Ovary (tissue), 7 donors: ENCODE measurements at regions not wholly inside any gene's neighbourhood (a gene's known extent, or its start where the extent isn't known, plus 50 kb on each side); places are given as distances from the start of the nearest gene placed in this dataset.

Experiments
- DNase-seq, 5 donors: peaks; one replicate each; pipeline ENCODE4 v3.0.0-alpha.2; 2019 to 2020
- H3K27ac ChIP-seq, 2 donors: fragments of 200-600 bp; one replicate each; pipeline versions ENCODE4 v1.5.1 to v1.8.0; 2019 to 2022
- H3K27me3 ChIP-seq: fragments of 200-600 bp; one replicate; pipeline ENCODE4 v1.8.0; 2022
- H3K36me3 ChIP-seq: fragments of 200-600 bp; sonication (generic); one replicate; pipeline ENCODE4 v1.5.1; 2019
- H3K4me1 ChIP-seq: one replicate; pipeline ENCODE4 v1.8.1; 2013; ENCODE audit warnings: mild to moderate bottlenecking, moderate library complexity; ENCODE audit not compliant: insufficient read depth
- H3K4me3 ChIP-seq: fragments of 200-600 bp; sonication (generic); one replicate; pipeline ENCODE4 v1.5.1; 2017
- H3K9me3 ChIP-seq, 2 donors: fragments of 200-600 bp in 1 of 2; sonication (generic) in 1 of 2; one replicate each; pipeline versions ENCODE4 v1.5.1 to v1.8.1; 2013 to 2019; ENCODE audit warnings: mild to moderate bottlenecking in 1 of 2, moderate library complexity in 1 of 2
- EP300 ChIP-seq: sonication (generic); formaldehyde crosslinking; IDR thresholded peaks from one replicate; pipeline ENCODE4 v1.6.1; 2017; ENCODE audit warnings: antibody characterized with exemption
- POLR2A ChIP-seq: fragments of 450-650 bp; IDR thresholded peaks from one replicate; pipeline ENCODE4 v1.6.1; 2017; ENCODE audit warnings: antibody characterized with exemption, mild to moderate bottlenecking, moderate library complexity
- WGBS, 3 donors: extraction: QIAGEN DNeasy Blood & Tissue Kit in 1 of 3; methylation state at CpG; one replicate each; pipeline versions ENCODE4 v1.1.5 to v1.1.7; 2013 to 2017; 5-methylcytosine and 5-hydroxymethylcytosine counted together
- intact Hi-C, 4 donors: fragments of 100-400 bp; cut with DNase I; formaldehyde crosslinking; loops; one replicate each; pipeline versions ENCODE4 v1.11.0 to v1.15.1; 2022 to 2023
- TF ChIP-seq, protein P1 (sequence below), 3 donors: fragments of 450-650 bp in 2 of 3; fragments of 200-600 bp in 1 of 3; IDR thresholded peaks; one replicate each; pipeline versions ENCODE4 v1.5.1 to v1.8.0; 2016 to 2022; ENCODE audit warnings: antibody characterized with exemption in 3 of 3, mild to moderate bottlenecking in 1 of 3
- donor health status: DM: no; HTN: no; CAD: no; lungs with moderate emphysema.
- donor health status: DM: no; HTN: no; CAD: no.
- donor health status: Bipolar disorder and iron deficiency.
- donor health status: DM: no; HTN: no; CAD: no.
- donor health status: DM: yes; HTN: yes; CAD: no.

DNA sequence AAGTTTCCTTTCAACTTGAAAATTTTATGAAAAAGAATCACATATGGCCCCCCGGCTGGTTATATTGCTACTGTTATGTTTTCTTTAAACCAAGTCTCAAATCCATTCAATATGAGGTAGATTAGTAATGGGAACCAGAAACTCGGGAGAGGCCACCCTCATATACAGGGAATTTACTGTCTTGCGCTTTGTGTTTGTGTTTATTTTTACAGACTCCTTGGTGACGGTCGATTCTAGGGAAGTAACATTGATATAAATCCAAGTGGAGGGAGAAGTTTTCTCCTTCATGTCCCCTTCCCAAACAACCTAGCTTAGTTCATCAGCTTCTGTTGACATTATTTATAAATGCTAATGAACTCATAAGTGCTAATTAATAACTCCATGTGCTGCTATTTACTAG lies 163.5 kb upstream of the LMO4 start:
- WGBS, 3 donors: 62 to 78% (median 76%) methylated on average over 5 of the region's 5 CpGs
- Histone ChIP-seq H3K27ac (no peak overlapping the region), H3K4me3 (no peak overlapping the region), H3K27me3 (no peaks in the 10 kb centered on the region), H3K36me3 (no peaks in the 10 kb centered on the region), H3K9me3 (no peaks in the 10 kb centered on the region), H3K4me1 (no peaks in the 10 kb centered on the region)
- DNase-seq: no peak
- intact Hi-C loops: no loop called here
- TF ChIP-seq POLR2A: no peak
- TF ChIP-seq EP300: no peak
- TF ChIP-seq, protein P1, sequence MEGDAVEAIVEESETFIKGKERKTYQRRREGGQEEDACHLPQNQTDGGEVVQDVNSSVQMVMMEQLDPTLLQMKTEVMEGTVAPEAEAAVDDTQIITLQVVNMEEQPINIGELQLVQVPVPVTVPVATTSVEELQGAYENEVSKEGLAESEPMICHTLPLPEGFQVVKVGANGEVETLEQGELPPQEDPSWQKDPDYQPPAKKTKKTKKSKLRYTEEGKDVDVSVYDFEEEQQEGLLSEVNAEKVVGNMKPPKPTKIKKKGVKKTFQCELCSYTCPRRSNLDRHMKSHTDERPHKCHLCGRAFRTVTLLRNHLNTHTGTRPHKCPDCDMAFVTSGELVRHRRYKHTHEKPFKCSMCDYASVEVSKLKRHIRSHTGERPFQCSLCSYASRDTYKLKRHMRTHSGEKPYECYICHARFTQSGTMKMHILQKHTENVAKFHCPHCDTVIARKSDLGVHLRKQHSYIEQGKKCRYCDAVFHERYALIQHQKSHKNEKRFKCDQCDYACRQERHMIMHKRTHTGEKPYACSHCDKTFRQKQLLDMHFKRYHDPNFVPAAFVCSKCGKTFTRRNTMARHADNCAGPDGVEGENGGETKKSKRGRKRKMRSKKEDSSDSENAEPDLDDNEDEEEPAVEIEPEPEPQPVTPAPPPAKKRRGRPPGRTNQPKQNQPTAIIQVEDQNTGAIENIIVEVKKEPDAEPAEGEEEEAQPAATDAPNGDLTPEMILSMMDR (IDR thresholded peaks at IDR 0.05): no peak

DNA sequence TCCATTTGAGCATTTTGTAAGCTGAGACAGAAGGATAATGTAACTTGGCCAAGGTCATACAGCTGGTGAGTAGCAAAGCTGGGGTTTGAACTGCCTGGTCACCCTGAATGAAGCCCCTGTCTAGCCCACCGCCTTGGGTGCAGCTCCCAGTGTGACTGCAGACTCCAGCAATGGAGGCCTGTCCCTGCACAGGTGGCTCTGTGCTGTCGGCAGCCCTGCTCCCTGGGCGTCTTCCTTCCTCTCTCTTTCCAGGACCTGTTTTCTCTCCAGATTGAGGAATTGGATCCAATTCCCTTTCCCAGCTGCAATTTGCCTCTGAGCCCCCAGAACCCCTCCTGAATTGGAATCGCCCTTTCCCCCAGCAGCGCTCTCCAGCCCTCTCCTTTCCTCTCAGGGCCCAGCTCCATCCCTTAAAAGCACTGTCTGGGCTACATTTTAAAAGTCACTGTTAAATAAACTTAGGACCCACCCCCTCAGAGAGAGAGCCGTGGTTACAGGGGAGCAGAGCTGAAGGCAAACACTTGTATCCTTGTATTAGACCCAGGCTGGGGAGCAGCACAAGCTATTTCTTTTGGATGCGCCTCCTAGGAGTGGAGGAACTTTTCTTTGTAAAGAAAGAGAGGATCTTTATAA lies 161.4 kb upstream of the LMO4 start:
- no peak overlapping the region for H3K4me3 ChIP-seq
- 70 to 71% (median 70%) methylated on average over 7 of the region's 7 CpGs for WGBS, 3 donors
- TF ChIP-seq POLR2A (no peak), EP300 (no peak)
- TF ChIP-seq, protein P1 (IDR thresholded peaks at IDR 0.05): no peak
- no peaks in the 10 kb centered on the region for H3K27me3 ChIP-seq
- H3K9me3 ChIP-seq: no peaks in the 10 kb centered on the region
- intact Hi-C loops: no loop called here
- H3K27ac ChIP-seq: no peak overlapping the region
- H3K36me3 ChIP-seq: no peaks in the 10 kb centered on the region
- no peaks in the 10 kb centered on the region for H3K4me1 ChIP-seq
- DNase-seq: no peak

GRCh38 chr1:87167848-87168525 lies 160.7 kb upstream of the LMO4 start:
- Histone ChIP-seq H3K27ac (no peak overlapping the region), H3K36me3 (no peaks in the 10 kb centered on the region), H3K27me3 (no peaks in the 10 kb centered on the region), H3K4me3 (no peak overlapping the region), H3K9me3 (no peaks in the 10 kb centered on the region), H3K4me1 (no peaks in the 10 kb centered on the region)
- intact Hi-C loops: no loop called here
- TF ChIP-seq EP300: no peak
- TF ChIP-seq POLR2A: no peak
- 77 to 78% (median 78%) methylated on average over 7 of the region's 7 CpGs for WGBS, 3 donors
- DNase-seq: no peak

DNA sequence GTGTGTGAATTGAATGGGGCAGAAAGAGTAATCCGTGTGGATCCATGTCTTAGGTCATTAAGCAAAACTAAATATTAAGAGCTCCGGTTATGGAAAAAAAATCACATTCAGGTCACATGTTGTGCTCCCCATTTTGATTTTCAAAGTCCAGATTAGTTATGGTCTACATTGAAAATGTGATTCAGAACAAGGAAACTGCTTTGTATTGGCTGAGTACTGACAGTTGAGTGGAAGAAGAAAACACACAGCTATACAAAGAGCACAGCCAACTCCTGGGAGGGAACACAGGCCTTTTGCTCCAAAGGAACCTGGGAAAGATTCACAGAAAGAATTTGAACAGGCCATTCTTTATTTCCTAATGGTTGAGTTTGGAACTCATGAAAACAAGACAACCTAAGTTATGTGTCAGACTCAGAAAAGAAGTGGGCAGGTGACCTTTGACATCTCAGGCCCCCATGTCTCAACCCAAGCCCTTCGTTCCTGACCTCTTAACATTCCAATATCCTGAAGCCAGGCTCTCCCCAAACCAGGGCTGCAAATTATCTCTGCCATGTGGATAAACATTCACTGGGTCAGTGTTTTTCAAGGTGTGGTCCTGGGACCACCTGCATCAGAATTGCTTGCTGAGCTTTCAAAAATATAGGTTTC lies 159.3 kb upstream of the LMO4 start:
- TF ChIP-seq POLR2A (no peak), EP300 (no peak)
- TF ChIP-seq, protein P1 (IDR thresholded peaks at IDR 0.05): no peak
- H3K27ac ChIP-seq: no peak overlapping the region
- H3K4me1 ChIP-seq: no peaks in the 10 kb centered on the region
- H3K27me3 ChIP-seq: no peaks in the 10 kb centered on the region
- DNase-seq: no peak
- H3K36me3 ChIP-seq: no peaks in the 10 kb centered on the region
- H3K4me3 ChIP-seq: no peak overlapping the region
- intact Hi-C loops: no loop called here
- H3K9me3 ChIP-seq: no peaks in the 10 kb centered on the region
- 82 to 89% (median 88%) methylated on average over 3 of the region's 3 CpGs for WGBS, 3 donors

DNA sequence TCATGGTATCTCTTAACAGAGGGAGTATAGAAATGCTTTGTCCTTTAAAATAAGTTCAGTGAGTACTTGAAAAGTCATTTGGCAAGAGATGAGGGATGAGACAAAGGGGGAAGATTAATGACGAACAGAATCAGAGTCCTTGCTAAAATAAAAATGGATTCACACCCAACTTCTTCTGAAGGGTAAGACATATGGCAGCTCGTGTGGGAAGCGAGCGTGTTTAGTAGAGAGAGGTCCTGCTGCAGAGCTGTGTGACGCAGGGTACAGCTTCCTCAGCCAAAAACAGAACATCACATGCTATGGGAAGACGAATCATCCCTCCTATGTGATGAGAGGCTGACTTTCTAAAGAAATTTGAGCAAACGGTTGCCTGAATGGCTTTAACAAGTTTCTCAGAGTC lies 158.5 kb upstream of the LMO4 start:
- H3K27me3 ChIP-seq: no peaks in the 10 kb centered on the region
- intact Hi-C loops: no loop called here
- no peak overlapping the region for H3K27ac ChIP-seq
- no peak for DNase-seq
- WGBS, 3 donors: 39 to 61% (median 51%) methylated on average over 7 of the region's 7 CpGs
- no peaks in the 10 kb centered on the region for H3K4me1 ChIP-seq
- TF ChIP-seq, protein P1 (IDR thresholded peaks at IDR 0.05): no peak
- no peak for TF ChIP-seq EP300
- TF ChIP-seq POLR2A: no peak
- no peak overlapping the region for H3K4me3 ChIP-seq
- H3K9me3 ChIP-seq: no peaks in the 10 kb centered on the region
- H3K36me3 ChIP-seq: no peaks in the 10 kb centered on the region
